H9 (cell line): ENCODE measurements at regions not wholly inside any gene's neighbourhood (a gene's known extent, or its start where the extent isn't known, plus 50 kb on each side); places are given as distances from the start of the nearest gene placed in this dataset.

ENCODE experiments used
- DNase-seq: peaks from one replicate; pipeline ENCODE4 v3.0.0-alpha.2; 2017
- H2AFZ ChIP-seq: one replicate; pipeline ENCODE4 v1.6.1; 2013; ENCODE audit warnings: mild to moderate bottlenecking, low read length, control low read depth, moderate library complexity
- H2AK5ac ChIP-seq: 2 replicates; pipeline ENCODE4 v1.6.1; 2013; ENCODE audit warnings: low read length, control low read depth, mixed read lengths; ENCODE audit not compliant: insufficient read length
- H2BK120ac ChIP-seq: one replicate; pipeline ENCODE4 v1.6.1; 2013; ENCODE audit warnings: low read depth, mild to moderate bottlenecking, low read length, control low read depth, inconsistent platforms; ENCODE audit not compliant: poor library complexity, severe bottlenecking
- H2BK12ac ChIP-seq: 2 replicates; pipeline ENCODE4 v1.6.1; 2013; ENCODE audit warnings: low read length, control low read depth, mixed read lengths, low read depth; ENCODE audit not compliant: insufficient read length
- H2BK15ac ChIP-seq: 2 replicates; pipeline ENCODE4 v1.6.1; 2013; ENCODE audit warnings: low read depth, low read length, control low read depth
- H2BK20ac ChIP-seq: one replicate; pipeline ENCODE4 v1.6.1; 2013; ENCODE audit warnings: low read depth, mild to moderate bottlenecking, low read length, control low read depth, inconsistent platforms; ENCODE audit not compliant: poor library complexity, severe bottlenecking
- H2BK5ac ChIP-seq: 2 replicates; pipeline ENCODE4 v1.6.1; 2013; ENCODE audit warnings: low read length, control low read depth, mixed read lengths; ENCODE audit not compliant: insufficient read length
- H3K14ac ChIP-seq: 2 replicates; pipeline ENCODE4 v1.6.1; 2013; ENCODE audit warnings: low read length, control low read depth; ENCODE audit not compliant: insufficient read depth
- H3K18ac ChIP-seq: 2 replicates; pipeline ENCODE4 v1.6.1; 2013; ENCODE audit warnings: low read depth, mild to moderate bottlenecking, mixed read lengths, low read length, control low read depth; ENCODE audit not compliant: insufficient read length
- H3K23ac ChIP-seq: 2 replicates; pipeline ENCODE4 v1.6.1; 2013; ENCODE audit warnings: low read length, control low read depth, mixed read lengths, low read depth; ENCODE audit not compliant: insufficient read length
- H3K23me2 ChIP-seq: 2 replicates; pipeline ENCODE4 v1.6.1; 2013; ENCODE audit warnings: low read depth, mild to moderate bottlenecking, mixed read lengths, low read length, control low read depth; ENCODE audit not compliant: insufficient read length, poor library complexity, severe bottlenecking
- H3K27ac ChIP-seq: 2 replicates; pipeline ENCODE4 v1.5.1; 2013; ENCODE audit warnings: low read length, control low read depth, mixed read lengths, low read depth; ENCODE audit not compliant: insufficient read length
- H3K27me3 ChIP-seq: 2 replicates; pipeline ENCODE4 v1.6.1; 2013; ENCODE audit warnings: low read length, control low read depth, inconsistent platforms; ENCODE audit not compliant: insufficient read depth
- H3K4ac ChIP-seq: 2 replicates; pipeline ENCODE4 v1.6.1; 2013; ENCODE audit warnings: low read depth, mild to moderate bottlenecking, control low read depth, inconsistent platforms, low read length, moderate library complexity
- H3K4me1 ChIP-seq: 2 replicates; pipeline ENCODE4 v1.6.1; 2013; ENCODE audit warnings: low read length, control low read depth, inconsistent platforms; ENCODE audit not compliant: insufficient read depth
- H3K4me2 ChIP-seq: 2 replicates; pipeline ENCODE4 v1.6.1; 2013; ENCODE audit warnings: low read length, control low read depth, mixed read lengths; ENCODE audit not compliant: insufficient read length, insufficient read depth
- H3K56ac ChIP-seq: 2 replicates; pipeline ENCODE4 v1.6.1; 2013; ENCODE audit warnings: low read depth, mild to moderate bottlenecking, mixed read lengths, low read length, control low read depth; ENCODE audit not compliant: insufficient read length
- H3K79me1 ChIP-seq: 2 replicates; pipeline ENCODE4 v1.6.1; 2013; ENCODE audit warnings: low read depth, mild to moderate bottlenecking, moderate library complexity, low read length, control low read depth, inconsistent platforms; ENCODE audit not compliant: insufficient read depth, poor library complexity, severe bottlenecking
- H3K79me2 ChIP-seq: 2 replicates; pipeline ENCODE4 v1.6.1; 2013; ENCODE audit warnings: low read length, control low read depth, inconsistent platforms; ENCODE audit not compliant: insufficient read depth
- H3K9ac ChIP-seq: 2 replicates; pipeline ENCODE4 v1.6.1; 2013; ENCODE audit warnings: low read length, control low read depth, mixed read lengths; ENCODE audit not compliant: insufficient read length; ENCODE audit errors: extremely low read depth
- H3K9me3 ChIP-seq: one replicate; pipeline ENCODE4 v1.6.1; 2013; ENCODE audit warnings: low read depth, low read length, inconsistent platforms; ENCODE audit not compliant: control insufficient read depth
- H3T11ph ChIP-seq: one replicate; pipeline ENCODE4 v1.6.1; 2013; ENCODE audit warnings: mild to moderate bottlenecking, low read length, control low read depth, inconsistent platforms
- H4K20me1 ChIP-seq: one replicate; pipeline ENCODE4 v1.6.1; 2013; ENCODE audit not compliant: control insufficient read depth, insufficient read length, insufficient read depth
- H4K5ac ChIP-seq: 2 replicates; pipeline ENCODE4 v1.6.1; 2013; ENCODE audit warnings: low read depth, mild to moderate bottlenecking, mixed read lengths, low read length, control low read depth; ENCODE audit not compliant: insufficient read length
- H4K8ac ChIP-seq: replicated peaks from 2 replicates; pipeline ENCODE4 v1.6.1; 2013; ENCODE audit warnings: low read length, control low read depth, mixed read lengths, low read depth; ENCODE audit not compliant: insufficient read length
- H4K91ac ChIP-seq: 2 replicates; pipeline ENCODE4 v1.6.1; 2013; ENCODE audit warnings: low read depth, mild to moderate bottlenecking, moderate library complexity, mixed read lengths, low read length, control low read depth; ENCODE audit not compliant: insufficient read length
- H3K27ac Mint-ChIP-seq, 3 experiments: 2 replicates in 2 of 3; 3 replicates in 1 of 3; pipeline ENCODE4 v1.8.0; 2020 to 2021; ENCODE audit warnings: mixed read lengths in 3 of 3, mild to moderate bottlenecking in 1 of 3, moderate library complexity in 1 of 3
- H3K27me3 Mint-ChIP-seq: 2 replicates; pipeline ENCODE4 v1.8.0; 2021; ENCODE audit warnings: low read depth, mild to moderate bottlenecking, moderate library complexity, mixed read lengths
- H3K36me3 Mint-ChIP-seq, 3 experiments: 2 replicates in 2 of 3; 3 replicates in 1 of 3; pipeline ENCODE4 v1.8.0; 2020 to 2021; ENCODE audit warnings: low read depth in 3 of 3, mixed read lengths in 3 of 3; ENCODE audit not compliant: insufficient read depth in 1 of 3
- H3K4me1 Mint-ChIP-seq, 2 experiments: 2 replicates each; pipeline ENCODE4 v1.8.0; 2020; ENCODE audit warnings: mixed read lengths in 2 of 2
- H3K4me3 Mint-ChIP-seq, 2 experiments: 2 replicates in 1 of 2; 3 replicates in 1 of 2; pipeline ENCODE4 v1.8.0; 2020 to 2021; ENCODE audit warnings: mild to moderate bottlenecking in 2 of 2, mixed read lengths in 2 of 2, moderate library complexity in 1 of 2
- H3K9me3 Mint-ChIP-seq, 2 experiments: 2 replicates in 1 of 2; 3 replicates in 1 of 2; pipeline ENCODE4 v1.8.0; 2020; ENCODE audit warnings: mild to moderate bottlenecking in 2 of 2, mixed read lengths in 2 of 2, moderate library complexity in 1 of 2
- CTCF ChIP-seq: fragments of 200-600 bp; sonication (generic); conservative IDR thresholded peaks from 3 replicates; pipeline ENCODE4 v1.8.0; 2021; ENCODE audit warnings: antibody characterized with exemption, mild to moderate bottlenecking

GRCh38 chr9:7328453-7328852 lies 471.1 kb downstream of the DMAC1 start:
- no peak overlapping the region for H2AK5ac ChIP-seq
- no peaks in the 10 kb centered on the region for H3K9me3 ChIP-seq
- no peak overlapping the region for H2BK5ac ChIP-seq
- no peak overlapping the region for H4K91ac ChIP-seq
- no peak overlapping the region for H3K27ac ChIP-seq
- no peak overlapping the region for H2BK12ac ChIP-seq
- H3K79me1 ChIP-seq, result no peaks in the 10 kb centered on the region
- Mint-ChIP-seq H3K36me3 (no peaks in the 10 kb centered on the region), H3K27ac (no peak overlapping the region), H3K4me1 (no peaks in the 10 kb centered on the region), H3K9me3 (no peaks in the 10 kb centered on the region), H3K4me3 (no peak overlapping the region), H3K27me3 (no peaks in the 10 kb centered on the region)
- no peak overlapping the region for H3T11ph ChIP-seq
- no peak for DNase-seq
- no peak overlapping the region for H4K5ac ChIP-seq
- H3K4me2 ChIP-seq, result no peak overlapping the region
- H2AFZ ChIP-seq, result no peak overlapping the region
- no peak overlapping the region for H4K8ac ChIP-seq
- no peak overlapping the region for H3K56ac ChIP-seq
- H3K23ac ChIP-seq, result no peak overlapping the region
- no peaks in the 10 kb centered on the region for H4K20me1 ChIP-seq
- no peaks in the 10 kb centered on the region for H3K23me2 ChIP-seq
- no peaks in the 10 kb centered on the region for H3K79me2 ChIP-seq
- no peak overlapping the region for H3K4ac ChIP-seq
- H2BK15ac ChIP-seq, result no peak overlapping the region
- no peak for TF ChIP-seq CTCF
- H3K27me3 ChIP-seq, result no peaks in the 10 kb centered on the region
- H3K4me1 ChIP-seq, result no peaks in the 10 kb centered on the region
- H3K14ac ChIP-seq, result no peak overlapping the region
- no peak overlapping the region for H2BK20ac ChIP-seq
- H3K18ac ChIP-seq, result no peak overlapping the region
- H3K9ac ChIP-seq, result no peak overlapping the region
- no peak overlapping the region for H2BK120ac ChIP-seq
